HFF-Myc (cell line): ENCODE measurements at regions not wholly inside any gene's neighbourhood (a gene's known extent, or its start where the extent isn't known, plus 50 kb on each side); places are given as distances from the start of the nearest gene placed in this dataset.
"Not testable (repeated sequence)": the region's sequence is repeated elsewhere in the genome, so short reads cannot be mapped to it uniquely, and the experiment has no call there.

ENCODE experiments used
- DNase-seq: peaks from one replicate; pipeline ENCODE4 v3.0.0-alpha.2; 2011; ENCODE audit warnings: low read depth; ENCODE audit errors: extremely low read depth
- H3K4me3 ChIP-seq: replicated peaks from 2 replicates; pipeline ENCODE4 v1.5.1; 2011; ENCODE audit warnings: low read depth, mild to moderate bottlenecking, control low read depth, low read length
- TF ChIP-seq, protein P1 (sequence below): IDR thresholded peaks from 2 replicates; pipeline ENCODE4 v1.5.1; 2012; ENCODE audit warnings: mild to moderate bottlenecking, low read depth, low read length, control low read depth; ENCODE audit errors: missing control alignments

DNA sequence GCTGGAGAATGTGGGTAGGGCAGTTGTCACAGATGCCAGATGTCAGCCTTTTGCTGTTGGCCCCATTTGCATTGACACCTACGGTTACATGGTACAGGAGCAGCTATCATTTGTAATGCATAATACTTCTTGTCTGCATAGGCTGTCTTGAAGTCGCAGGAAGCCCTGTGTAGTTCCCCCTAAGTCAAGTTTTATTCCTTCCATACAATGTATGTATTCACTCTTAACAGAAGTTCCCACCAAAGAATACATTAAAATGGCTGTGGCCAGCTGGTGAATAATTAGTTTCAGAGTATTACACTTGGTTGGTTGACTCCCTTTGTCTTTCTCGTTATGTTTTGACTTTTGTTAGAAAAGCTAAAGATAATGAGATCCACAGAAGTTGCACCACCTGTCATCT is 1169.0 kb downstream of the REEP3 start:
- no peak for DNase-seq
- no peak overlapping the region for H3K4me3 ChIP-seq
- TF ChIP-seq, protein P1, sequence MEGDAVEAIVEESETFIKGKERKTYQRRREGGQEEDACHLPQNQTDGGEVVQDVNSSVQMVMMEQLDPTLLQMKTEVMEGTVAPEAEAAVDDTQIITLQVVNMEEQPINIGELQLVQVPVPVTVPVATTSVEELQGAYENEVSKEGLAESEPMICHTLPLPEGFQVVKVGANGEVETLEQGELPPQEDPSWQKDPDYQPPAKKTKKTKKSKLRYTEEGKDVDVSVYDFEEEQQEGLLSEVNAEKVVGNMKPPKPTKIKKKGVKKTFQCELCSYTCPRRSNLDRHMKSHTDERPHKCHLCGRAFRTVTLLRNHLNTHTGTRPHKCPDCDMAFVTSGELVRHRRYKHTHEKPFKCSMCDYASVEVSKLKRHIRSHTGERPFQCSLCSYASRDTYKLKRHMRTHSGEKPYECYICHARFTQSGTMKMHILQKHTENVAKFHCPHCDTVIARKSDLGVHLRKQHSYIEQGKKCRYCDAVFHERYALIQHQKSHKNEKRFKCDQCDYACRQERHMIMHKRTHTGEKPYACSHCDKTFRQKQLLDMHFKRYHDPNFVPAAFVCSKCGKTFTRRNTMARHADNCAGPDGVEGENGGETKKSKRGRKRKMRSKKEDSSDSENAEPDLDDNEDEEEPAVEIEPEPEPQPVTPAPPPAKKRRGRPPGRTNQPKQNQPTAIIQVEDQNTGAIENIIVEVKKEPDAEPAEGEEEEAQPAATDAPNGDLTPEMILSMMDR, result no peak

DNA sequence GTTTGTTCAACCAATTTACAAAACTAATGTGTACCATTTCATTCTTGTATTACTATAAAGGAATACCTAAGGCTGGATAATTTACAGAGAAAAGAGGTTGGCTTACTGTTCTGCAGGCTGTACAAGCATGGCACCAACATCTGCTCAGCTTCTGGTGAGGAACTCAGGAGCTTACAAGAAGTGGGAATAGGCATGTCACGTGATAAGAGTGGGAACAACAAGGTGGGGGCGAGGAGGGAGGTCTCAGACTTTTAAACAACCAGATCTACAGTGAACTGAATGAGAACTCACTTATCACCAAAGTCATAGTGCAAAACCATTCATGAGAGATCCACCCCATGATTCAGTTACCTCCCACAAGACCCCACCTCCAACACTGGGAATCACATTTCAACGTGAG is 1178.0 kb downstream of the REEP3 start:
- TF ChIP-seq, protein P1, result no peak
- no peak for DNase-seq
- no peak overlapping the region for H3K4me3 ChIP-seq

DNA sequence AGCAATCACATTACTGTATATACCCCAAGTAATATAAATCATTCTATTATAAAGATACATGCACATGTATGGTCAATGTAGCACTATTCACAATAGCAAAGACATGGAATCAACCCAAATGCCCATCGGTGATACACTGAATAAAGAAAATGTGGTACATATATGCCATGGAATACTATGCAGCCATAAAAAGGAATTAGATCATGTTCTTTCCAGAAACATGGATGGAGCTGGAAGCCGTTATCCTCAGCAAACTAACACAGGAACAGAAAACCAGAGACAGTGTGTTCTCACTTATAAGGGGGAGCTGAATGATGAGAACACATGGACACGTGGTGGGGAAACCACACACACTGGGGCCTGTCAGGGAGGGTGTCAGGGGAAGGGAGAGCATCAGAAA is 1180.9 kb downstream of the REEP3 start:
- not testable (repeated sequence) for H3K4me3 ChIP-seq, DNase-seq

DNA sequence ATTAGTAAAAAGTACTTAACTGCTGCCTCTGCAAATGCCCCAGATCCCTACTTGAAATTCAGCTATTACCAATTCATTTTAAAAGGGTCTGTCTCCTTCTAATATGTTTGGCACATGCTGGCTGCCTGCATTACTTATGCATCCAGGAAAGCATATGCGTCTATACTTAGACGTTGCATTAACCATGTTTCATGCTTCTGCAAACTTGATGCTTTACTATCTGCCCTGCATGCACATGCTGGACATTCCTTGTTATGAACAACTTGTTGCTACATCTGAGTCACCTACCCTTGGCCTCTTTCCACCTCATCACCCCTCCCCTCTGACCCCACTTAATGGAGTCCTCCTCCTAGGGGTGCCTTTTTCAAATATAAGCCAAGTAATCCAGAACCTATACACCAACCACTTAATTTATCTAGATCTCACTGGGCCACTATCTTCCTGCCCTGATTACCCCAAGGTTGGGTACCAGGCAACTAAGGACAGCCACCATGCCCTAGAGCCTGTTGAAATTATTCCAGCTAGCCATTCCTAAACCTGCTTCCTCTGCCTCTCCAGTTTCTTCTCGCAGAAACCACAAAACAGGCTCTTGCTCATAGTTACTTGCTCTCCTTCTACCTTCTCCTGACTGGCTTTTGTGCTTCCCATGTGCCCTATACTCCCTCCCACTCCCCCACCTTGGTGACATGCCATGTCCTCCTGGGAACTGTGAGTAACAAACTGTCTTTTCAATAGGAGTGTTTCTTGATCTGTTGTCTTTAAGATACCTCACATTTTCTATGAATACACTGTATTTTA is 1187.9 kb downstream of the REEP3 start:
- no peak overlapping the region for H3K4me3 ChIP-seq
- TF ChIP-seq, protein P1, result no peak
- no peak for DNase-seq

DNA sequence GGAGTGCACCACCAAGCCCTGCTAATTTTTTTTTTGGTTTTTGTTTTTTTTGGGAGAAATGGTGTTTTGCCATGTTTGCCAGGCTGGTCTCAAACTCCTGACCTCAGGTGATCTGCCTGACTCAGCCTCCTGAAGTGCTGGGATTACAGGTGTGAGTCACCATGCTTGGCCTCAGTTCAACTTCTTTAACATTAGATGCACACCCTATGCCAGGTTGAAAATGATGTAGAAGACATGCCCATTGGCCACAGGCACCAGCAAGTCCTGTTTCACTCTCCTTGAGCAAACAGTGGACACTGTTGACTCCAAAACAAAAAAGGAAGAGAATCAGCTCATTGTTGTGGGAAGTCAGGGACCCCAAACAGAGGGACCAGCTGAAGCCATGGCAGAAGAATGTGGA is 1205.3 kb downstream of the REEP3 start:
- DNase-seq, result no peak
- TF ChIP-seq, protein P1, result no peak
- H3K4me3 ChIP-seq, result no peak overlapping the region

DNA sequence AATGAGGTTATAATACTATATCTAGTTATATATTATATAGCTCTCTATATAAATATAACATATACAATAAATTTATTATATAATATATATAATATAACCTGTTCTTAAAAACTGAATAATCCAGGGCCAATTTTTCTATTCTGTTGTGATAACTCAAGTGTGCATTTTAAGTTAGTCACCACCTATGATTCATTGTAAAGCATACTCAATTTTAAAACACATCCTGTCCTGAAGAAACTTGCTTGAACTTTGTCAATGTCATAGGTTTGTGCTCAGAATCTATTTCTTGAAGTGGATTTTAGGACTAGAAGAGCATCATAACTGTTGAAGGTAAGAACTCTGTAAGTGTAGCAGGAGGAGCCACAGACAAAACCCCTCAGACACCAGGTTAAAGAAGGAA is 1209.8 kb downstream of the REEP3 start:
- DNase-seq, result no peak
- no peak overlapping the region for H3K4me3 ChIP-seq
- TF ChIP-seq, protein P1, result no peak

DNA sequence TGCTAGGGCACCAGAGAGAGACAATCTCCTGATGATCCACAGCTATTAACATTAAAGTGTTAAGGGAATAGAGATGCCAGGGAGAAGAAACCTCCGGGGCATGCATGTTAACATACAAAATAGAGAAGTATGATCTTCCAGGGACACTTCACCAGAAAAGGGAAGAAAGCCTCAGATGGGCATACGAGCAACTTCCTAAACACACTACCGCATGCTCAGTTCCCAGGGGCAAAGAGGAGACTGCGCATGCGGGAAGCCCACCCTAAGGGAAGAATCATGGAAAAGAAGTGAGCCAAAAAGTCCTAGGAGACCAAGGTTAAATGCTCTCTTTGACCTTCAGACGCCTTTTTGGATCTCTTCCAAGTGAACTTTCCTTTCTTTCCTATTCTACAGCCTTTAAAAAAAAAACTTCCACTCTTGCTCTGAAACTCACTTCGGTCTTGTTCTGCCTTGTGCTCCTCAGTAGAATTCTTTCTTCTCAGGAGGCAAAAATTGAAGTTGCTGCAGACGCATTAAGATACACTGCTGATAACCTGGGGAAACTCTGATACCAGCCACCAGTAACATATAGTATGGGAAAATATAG is 1211.3 kb downstream of the REEP3 start:
- no peak for DNase-seq
- TF ChIP-seq, protein P1, result no peak
- no peak overlapping the region for H3K4me3 ChIP-seq
